ENCODE measurements at regions not wholly inside any gene's neighbourhood (a gene's known extent, or its start where the extent isn't known, plus 50 kb on each side); places are given as distances from the start of the nearest gene placed in this dataset.

DNA sequence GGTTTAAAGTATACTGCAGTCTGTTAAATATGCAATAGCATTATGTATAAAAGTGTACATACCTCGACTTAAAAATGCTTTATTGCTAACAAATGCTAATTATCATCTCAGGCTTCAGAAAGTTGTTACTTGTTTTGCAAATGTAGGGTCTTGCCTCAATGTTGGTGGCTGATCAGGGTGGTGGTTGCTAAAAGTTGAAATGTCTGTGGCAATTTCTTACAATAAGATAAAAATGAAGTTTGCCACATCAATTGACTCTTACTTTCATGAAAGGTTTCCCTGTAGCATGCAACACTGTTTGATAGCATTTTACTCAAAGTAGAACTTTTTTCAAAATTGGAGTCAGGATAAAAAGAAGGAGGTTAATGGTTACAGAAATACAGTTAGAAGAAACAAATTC is 407.7 kb upstream of the OR4E1 start:
- Histone ChIP-seq H3K9ac (ENCODE audit: low read length) (no peak overlapping the region), H3K9me3 (ENCODE audit: insufficient read depth, low read length) (no peaks in the 10 kb centered on the region), H3K27ac (ENCODE audit: low read length) (no peak overlapping the region), H3K4me3 (ENCODE audit: low read length) (no peak overlapping the region), H2AFZ (ENCODE audit: low read depth, low read length) (no peak overlapping the region), H3K27me3 (ENCODE audit: low read depth, low read length) (peaks cover 47% of the 10 kb centered on the region), H3K4me2 (ENCODE audit: low read length) (no peak overlapping the region), H3K36me3 (replicated peaks; ENCODE audit: low read depth, low read length) (no peaks in the 10 kb centered on the region), H4K20me1 (ENCODE audit: insufficient read depth, low read length) (no peaks in the 10 kb centered on the region), H3K4me1 (ENCODE audit: low read length) (no peaks in the 10 kb centered on the region), H3K79me2 (ENCODE audit: low read length) (no peaks in the 10 kb centered on the region)
- TF ChIP-seq, protein P1, sequence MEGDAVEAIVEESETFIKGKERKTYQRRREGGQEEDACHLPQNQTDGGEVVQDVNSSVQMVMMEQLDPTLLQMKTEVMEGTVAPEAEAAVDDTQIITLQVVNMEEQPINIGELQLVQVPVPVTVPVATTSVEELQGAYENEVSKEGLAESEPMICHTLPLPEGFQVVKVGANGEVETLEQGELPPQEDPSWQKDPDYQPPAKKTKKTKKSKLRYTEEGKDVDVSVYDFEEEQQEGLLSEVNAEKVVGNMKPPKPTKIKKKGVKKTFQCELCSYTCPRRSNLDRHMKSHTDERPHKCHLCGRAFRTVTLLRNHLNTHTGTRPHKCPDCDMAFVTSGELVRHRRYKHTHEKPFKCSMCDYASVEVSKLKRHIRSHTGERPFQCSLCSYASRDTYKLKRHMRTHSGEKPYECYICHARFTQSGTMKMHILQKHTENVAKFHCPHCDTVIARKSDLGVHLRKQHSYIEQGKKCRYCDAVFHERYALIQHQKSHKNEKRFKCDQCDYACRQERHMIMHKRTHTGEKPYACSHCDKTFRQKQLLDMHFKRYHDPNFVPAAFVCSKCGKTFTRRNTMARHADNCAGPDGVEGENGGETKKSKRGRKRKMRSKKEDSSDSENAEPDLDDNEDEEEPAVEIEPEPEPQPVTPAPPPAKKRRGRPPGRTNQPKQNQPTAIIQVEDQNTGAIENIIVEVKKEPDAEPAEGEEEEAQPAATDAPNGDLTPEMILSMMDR (IDR thresholded peaks at IDR 0.05; ENCODE audit: low read depth, low read length), result no peak
- TF ChIP-seq EZH2phosphoT487 (IDR thresholded peaks at IDR 0.05; ENCODE audit: low read depth), result no peak

DNA sequence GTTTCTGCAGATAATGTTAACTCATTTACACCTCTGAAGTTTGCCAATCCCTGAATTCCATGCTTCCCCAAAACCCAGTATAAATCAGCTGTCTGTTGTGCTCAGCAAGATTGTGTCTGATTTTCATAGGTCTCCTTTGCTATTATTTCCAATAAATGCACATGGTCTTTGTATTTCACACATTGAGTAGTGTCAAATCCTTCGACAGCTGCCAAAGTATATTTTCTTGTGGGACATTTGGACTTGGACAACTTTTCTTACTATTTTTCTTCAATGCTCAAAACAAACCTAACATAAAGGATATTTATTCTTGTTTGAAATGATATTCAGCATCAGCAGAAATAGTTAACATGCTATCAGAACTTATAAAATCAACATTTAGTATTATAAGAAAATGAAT is 406.1 kb upstream of the OR4E1 start:
- H3K36me3 ChIP-seq (replicated peaks; ENCODE audit: low read depth, low read length), result no peaks in the 10 kb centered on the region
- H3K9me3 ChIP-seq (ENCODE audit: insufficient read depth, low read length), result no peaks in the 10 kb centered on the region
- peaks cover 60% of the 10 kb centered on the region for H3K27me3 ChIP-seq (ENCODE audit: low read depth, low read length)
- TF ChIP-seq, protein P1 (IDR thresholded peaks at IDR 0.05; ENCODE audit: low read depth, low read length), result no peak
- TF ChIP-seq EZH2phosphoT487 (IDR thresholded peaks at IDR 0.05; ENCODE audit: low read depth), result no peak
- H2AFZ ChIP-seq (ENCODE audit: low read depth, low read length), result no peak overlapping the region
- no peak overlapping the region for H3K9ac ChIP-seq (ENCODE audit: low read length)
- H3K79me2 ChIP-seq (ENCODE audit: low read length), result no peaks in the 10 kb centered on the region
- H3K4me1 ChIP-seq (ENCODE audit: low read length), result no peaks in the 10 kb centered on the region
- H4K20me1 ChIP-seq (ENCODE audit: insufficient read depth, low read length), result no peaks in the 10 kb centered on the region
- H3K4me3 ChIP-seq (ENCODE audit: low read length), result no peak overlapping the region
- no peak overlapping the region for H3K27ac ChIP-seq (ENCODE audit: low read length)
- H3K4me2 ChIP-seq (ENCODE audit: low read length), result no peak overlapping the region

GRCh38 chr14:22073801-22074200 is 400.2 kb upstream of the OR4E1 start:
- Histone ChIP-seq H4K20me1 (ENCODE audit: insufficient read depth, low read length) (no peaks in the 10 kb centered on the region), H3K4me3 (ENCODE audit: low read length) (no peak overlapping the region), H3K36me3 (replicated peaks; ENCODE audit: low read depth, low read length) (no peaks in the 10 kb centered on the region), H3K27ac (ENCODE audit: low read length) (no peak overlapping the region), H3K9ac (ENCODE audit: low read length) (no peak overlapping the region), H3K4me1 (ENCODE audit: low read length) (peaks cover 18% of the 10 kb centered on the region), H3K4me2 (ENCODE audit: low read length) (no peak overlapping the region), H3K27me3 (ENCODE audit: low read depth, low read length) (peaks cover 66% of the 10 kb centered on the region), H2AFZ (ENCODE audit: low read depth, low read length) (no peak overlapping the region), H3K9me3 (ENCODE audit: insufficient read depth, low read length) (no peaks in the 10 kb centered on the region), H3K79me2 (ENCODE audit: low read length) (no peaks in the 10 kb centered on the region)
- TF ChIP-seq, protein P1 (IDR thresholded peaks at IDR 0.05; ENCODE audit: low read depth, low read length), result no peak
- TF ChIP-seq EZH2phosphoT487 (IDR thresholded peaks at IDR 0.05; ENCODE audit: low read depth), result no peak

- peak overlapping the region; percentile 68 for H3K4me3 ChIP-seq (ENCODE audit: low read length)
- no peaks in the 10 kb centered on the region for H4K20me1 ChIP-seq (ENCODE audit: insufficient read depth, low read length)
- peaks cover 64% of the 10 kb centered on the region for H3K27me3 ChIP-seq (ENCODE audit: low read depth, low read length)
- no peaks in the 10 kb centered on the region for H3K79me2 ChIP-seq (ENCODE audit: low read length)
- H2AFZ ChIP-seq (ENCODE audit: low read depth, low read length), result peak overlapping the region; percentile 50; the same call in 1 of the 2 replicates
- H3K4me2 ChIP-seq (ENCODE audit: low read length), result peak overlapping the region; percentile 88
- TF ChIP-seq EZH2phosphoT487 (IDR thresholded peaks at IDR 0.05; ENCODE audit: low read depth), result peak; percentile 49; the same call in 1 of the 2 replicates
- TF ChIP-seq, protein P1 (IDR thresholded peaks at IDR 0.05; ENCODE audit: low read depth, low read length), result no peak
- H3K9me3 ChIP-seq (ENCODE audit: insufficient read depth, low read length), result no peaks in the 10 kb centered on the region
- H3K9ac ChIP-seq (ENCODE audit: low read length), result no peak overlapping the region
- no peak overlapping the region for H3K27ac ChIP-seq (ENCODE audit: low read length)
- no peaks in the 10 kb centered on the region for H3K36me3 ChIP-seq (replicated peaks; ENCODE audit: low read depth, low read length)
- H3K4me1 ChIP-seq (ENCODE audit: low read length), result peaks cover 18% of the 10 kb centered on the region
These were observed 397.4 kb upstream of the OR4E1 start for GRCh38 chr14:22071006-22071405.

Measured in OCI-LY3 (cell line).